GM13976 (cell line): ENCODE measurements at regions not wholly inside any gene's neighbourhood (a gene's known extent, or its start where the extent isn't known, plus 50 kb on each side); places are given as distances from the start of the nearest gene placed in this dataset.
"Not testable (repeated sequence)": the region's sequence is repeated elsewhere in the genome, so short reads cannot be mapped to it uniquely, and the experiment has no call there.

Source experiments
- DNase-seq: peaks from one replicate; pipeline ENCODE4 v3.0.0; 2012; ENCODE audit warnings: low spot score
- CTCF ChIP-seq: IDR thresholded peaks from 2 replicates; pipeline ENCODE4 v1.5.1; 2012; ENCODE audit warnings: borderline replicate concordance, mild to moderate bottlenecking; ENCODE audit not compliant: insufficient read depth; ENCODE audit errors: extremely low read depth, missing control alignments, control extremely low read depth
- in situ Hi-C: fragments of 300-500 bp; cut with MboI; formaldehyde crosslinking; loops from one replicate; pipeline ENCODE4 v1.12.0; 2022; ENCODE audit warnings: low sequenced_read_pairs, mixed read lengths, inconsistent platforms; ENCODE audit not compliant: unreplicated experiment

DNA sequence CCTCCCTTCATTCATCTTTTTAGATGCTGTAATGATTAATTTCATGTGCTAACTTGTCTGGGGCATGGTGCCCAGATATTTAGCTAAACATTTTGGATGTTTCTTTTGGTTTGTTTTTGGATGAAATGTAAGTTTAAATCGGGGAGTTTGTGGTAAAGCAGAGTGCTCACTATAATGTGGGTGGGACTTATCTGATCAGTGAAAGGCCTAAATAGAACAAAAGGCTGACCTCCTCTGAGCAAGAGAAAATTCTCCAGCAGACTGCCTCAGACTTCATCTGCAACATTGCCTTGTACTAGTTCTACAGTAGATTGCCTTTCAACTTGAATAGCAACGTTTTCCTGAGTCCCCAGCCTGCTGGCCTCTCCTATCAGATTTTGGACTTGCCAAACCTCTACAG is 183.6 kb downstream of the S1PR1 start:
- in situ Hi-C loops, result no loop called here
- DNase-seq, result no peak
- TF ChIP-seq CTCF, result no peak

GRCh38 chr1:101428083-101428482 is 191.3 kb downstream of the S1PR1 start:
- in situ Hi-C loops, DNase-seq: not testable (repeated sequence)

- TF ChIP-seq CTCF, result no peak
- DNase-seq, result no peak
- in situ Hi-C loops, result no loop called here
Observed at GRCh38 chr1:101428562-101428961, 191.7 kb downstream of the S1PR1 start.

GRCh38 chr1:101431956-101432510 is 195.2 kb downstream of the S1PR1 start:
- no peak for DNase-seq
- in situ Hi-C loops, result no loop called here
- TF ChIP-seq CTCF, result no peak

- TF ChIP-seq CTCF, result no peak
- in situ Hi-C loops, result loop anchor here (5.0 kb wide), 1 partner anchor 129 kb away; no protein-coding TSS in a partner anchor
- DNase-seq, result no peak
Observed at GRCh38 chr1:101435831-101436511, 199.2 kb downstream of the S1PR1 start.

DNA sequence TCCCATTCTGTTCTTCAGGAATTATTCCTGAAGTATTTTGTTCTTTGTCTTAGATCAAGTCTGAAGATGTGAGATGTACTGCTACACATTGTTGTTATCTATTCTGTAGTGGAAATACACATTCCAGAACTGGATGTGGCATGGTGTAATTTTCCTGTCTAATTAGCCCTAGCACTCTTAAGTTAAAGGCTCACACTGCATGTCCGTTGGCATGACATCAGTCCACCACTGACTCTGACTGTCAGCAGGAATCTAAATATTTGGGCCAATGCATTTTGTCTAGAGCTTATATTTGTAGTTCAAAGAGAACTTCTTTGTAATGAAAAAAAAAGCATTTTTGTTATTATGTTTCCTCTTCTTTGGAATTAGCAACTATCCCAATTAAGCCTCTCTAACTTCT is 201.0 kb downstream of the S1PR1 start:
- in situ Hi-C loops, result loop anchor here (5.0 kb wide), 1 partner anchor 130 kb away; no protein-coding TSS in a partner anchor
- TF ChIP-seq CTCF, result no peak
- no peak for DNase-seq

DNA sequence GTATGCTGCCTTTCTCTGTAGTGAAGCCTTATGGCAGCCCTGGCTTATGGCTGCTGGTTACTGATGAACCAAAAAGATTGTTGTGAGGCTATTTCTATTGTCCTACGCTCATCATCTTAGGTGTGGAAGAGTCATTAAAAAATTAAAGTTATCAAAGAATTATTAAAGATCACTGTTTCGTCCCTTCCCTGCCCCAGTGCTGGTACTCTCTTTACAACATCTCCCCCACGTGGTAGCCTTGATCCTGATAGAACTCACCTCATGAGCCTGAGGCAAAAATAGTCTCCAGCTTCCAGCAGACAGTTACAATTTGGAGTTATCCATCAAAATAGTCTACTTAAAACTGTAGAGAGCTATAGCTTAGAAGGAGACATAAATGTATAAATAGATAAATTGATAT is 201.5 kb downstream of the S1PR1 start:
- in situ Hi-C loops, result loop anchor here (5.0 kb wide), 1 partner anchor 131 kb away; no protein-coding TSS in a partner anchor
- DNase-seq, result peak; percentile 21
- peak; percentile 48 for TF ChIP-seq CTCF
